Caco-2 (cell line): ENCODE measurements at regions not wholly inside any gene's neighbourhood (a gene's known extent, or its start where the extent isn't known, plus 50 kb on each side); places are given as distances from the start of the nearest gene placed in this dataset.

Experiments used
- BruUV-seq: library from RNA; stranded (reverse); fragments of 400-500 nt; replicated peaks from 2 replicates; lab custom pipeline; 2021; lab: Mats Ljungman, UMichigan
- CTCF ChIA-PET: fragments of 300-600 bp; sonication (Branson Sonifier 250); formaldehyde crosslinking; loops from one replicate; lab custom pipeline; 2022; ENCODE audit warnings: antibody characterized with exemption; lab: Charles Lee
- POLR2A ChIA-PET: fragments of 300-600 bp; sonication (Branson Sonifier 250); formaldehyde crosslinking; loops from one replicate; lab custom pipeline; 2022; ENCODE audit warnings: antibody characterized with exemption; lab: Charles Lee
- DNase-seq, 2 experiments: peaks; one replicate each; pipeline versions ENCODE4 v3.0.0 to v3.0.0-alpha.2; 2020 to 2022
- H3K27me3 ChIP-seq: replicated peaks from 2 replicates; pipeline ENCODE4 v1.6.0; 2011; ENCODE audit warnings: low read length; ENCODE audit not compliant: control insufficient read depth, insufficient read depth
- H3K36me3 ChIP-seq: 2 replicates; pipeline ENCODE4 v1.5.1; 2011; ENCODE audit warnings: low read length; ENCODE audit not compliant: control insufficient read depth, insufficient read depth
- H3K4me1 ChIP-seq: fragments of 250-450 bp; sonication (Bioruptor Pico); 2 replicates; pipeline ENCODE4 v1.5.1; 2020; ENCODE audit warnings: mild to moderate bottlenecking
- H3K4me3 ChIP-seq: 2 replicates; pipeline ENCODE4 v1.5.1; 2011; ENCODE audit warnings: low read depth, mild to moderate bottlenecking, control low read depth, low read length
- H3K9me3 ChIP-seq: fragments of 250-450 bp; sonication (Bioruptor Pico); 2 replicates; pipeline ENCODE4 v1.5.1; 2020; ENCODE audit warnings: mild to moderate bottlenecking, moderate library complexity
- H3K27ac Mint-ChIP-seq: one replicate; pipeline ENCODE4 v1.8.0; 2022; ENCODE audit warnings: mixed read lengths; ENCODE audit not compliant: unreplicated experiment
- H3K27me3 Mint-ChIP-seq: one replicate; pipeline ENCODE4 v1.8.0; 2022; ENCODE audit warnings: mixed read lengths; ENCODE audit not compliant: insufficient read depth, unreplicated experiment
- H3K36me3 Mint-ChIP-seq: one replicate; pipeline ENCODE4 v1.8.0; 2022; ENCODE audit warnings: mild to moderate bottlenecking, mixed read lengths; ENCODE audit not compliant: insufficient read depth, unreplicated experiment
- H3K4me1 Mint-ChIP-seq: one replicate; pipeline ENCODE4 v1.8.0; 2022; ENCODE audit warnings: low read depth, mixed read lengths; ENCODE audit not compliant: unreplicated experiment
- H3K4me3 Mint-ChIP-seq: one replicate; pipeline ENCODE4 v1.8.0; 2022; ENCODE audit warnings: mild to moderate bottlenecking, moderate library complexity, mixed read lengths; ENCODE audit not compliant: unreplicated experiment
- H3K9me3 Mint-ChIP-seq: one replicate; pipeline ENCODE4 v1.8.0; 2022; ENCODE audit warnings: mixed read lengths; ENCODE audit not compliant: unreplicated experiment
- intact Hi-C: fragments of 100-400 bp; cut with micrococcal nuclease; formaldehyde crosslinking; loops from one replicate; pipeline ENCODE4 v1.10.0; 2022; ENCODE audit not compliant: unreplicated experiment
- TF ChIP-seq, protein P1 (sequence below), 2 experiments: fragments of 200-600 bp in 1 of 2; IDR thresholded peaks; 1 replicate in 1 of 2; 2 replicates in 1 of 2; pipeline versions ENCODE4 v1.5.1 to v1.8.0; 2011 to 2022; ENCODE audit warnings: antibody characterized with exemption in 1 of 2, control low read depth in 1 of 2, inconsistent platforms in 1 of 2, low read depth in 1 of 2, low read length in 1 of 2, mild to moderate bottlenecking in 1 of 2, moderate library complexity in 1 of 2; ENCODE audit not compliant: insufficient read depth in 1 of 2, severe bottlenecking in 1 of 2, unreplicated experiment in 1 of 2

DNA sequence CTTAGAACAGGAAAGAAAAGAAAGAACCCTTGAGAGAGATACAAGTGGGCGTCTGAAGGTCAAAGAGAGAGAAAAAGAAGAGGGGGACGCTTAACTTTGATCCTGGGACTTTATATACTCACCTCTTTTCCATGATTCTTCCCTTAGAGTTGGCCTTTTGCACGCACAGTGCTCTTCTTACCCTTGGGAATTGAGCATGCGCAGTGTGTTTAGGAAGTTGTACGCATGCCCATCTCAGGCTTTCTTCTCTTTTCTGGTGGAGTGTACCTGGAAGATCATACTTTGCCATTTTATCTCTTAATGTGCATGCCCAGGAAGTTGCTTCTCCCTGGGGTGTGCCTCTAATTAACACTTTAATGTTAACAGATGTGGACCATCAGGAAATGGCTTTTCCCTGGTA lies 229.6 kb upstream of the ANO3 start:
- no peaks in the 10 kb centered on the region for H3K9me3 Mint-ChIP-seq
- BruUV-seq = no TSS peak
- peaks cover 2% of the 10 kb centered on the region for H3K27me3 Mint-ChIP-seq
- no peaks in the 10 kb centered on the region for H3K4me1 Mint-ChIP-seq
- ChIA-PET POLR2A (no interaction called here), CTCF (no interaction called here)
- intact Hi-C loops = no loop called here
- Histone ChIP-seq H3K36me3 (no peaks in the 10 kb centered on the region), H3K27me3 (no peaks in the 10 kb centered on the region), H3K4me3 (no peak overlapping the region), H3K9me3 (no peaks in the 10 kb centered on the region), H3K4me1 (no peaks in the 10 kb centered on the region)
- DNase-seq = no peak
- H3K27ac Mint-ChIP-seq = no peak overlapping the region
- H3K36me3 Mint-ChIP-seq = no peaks in the 10 kb centered on the region
- TF ChIP-seq, protein P1, sequence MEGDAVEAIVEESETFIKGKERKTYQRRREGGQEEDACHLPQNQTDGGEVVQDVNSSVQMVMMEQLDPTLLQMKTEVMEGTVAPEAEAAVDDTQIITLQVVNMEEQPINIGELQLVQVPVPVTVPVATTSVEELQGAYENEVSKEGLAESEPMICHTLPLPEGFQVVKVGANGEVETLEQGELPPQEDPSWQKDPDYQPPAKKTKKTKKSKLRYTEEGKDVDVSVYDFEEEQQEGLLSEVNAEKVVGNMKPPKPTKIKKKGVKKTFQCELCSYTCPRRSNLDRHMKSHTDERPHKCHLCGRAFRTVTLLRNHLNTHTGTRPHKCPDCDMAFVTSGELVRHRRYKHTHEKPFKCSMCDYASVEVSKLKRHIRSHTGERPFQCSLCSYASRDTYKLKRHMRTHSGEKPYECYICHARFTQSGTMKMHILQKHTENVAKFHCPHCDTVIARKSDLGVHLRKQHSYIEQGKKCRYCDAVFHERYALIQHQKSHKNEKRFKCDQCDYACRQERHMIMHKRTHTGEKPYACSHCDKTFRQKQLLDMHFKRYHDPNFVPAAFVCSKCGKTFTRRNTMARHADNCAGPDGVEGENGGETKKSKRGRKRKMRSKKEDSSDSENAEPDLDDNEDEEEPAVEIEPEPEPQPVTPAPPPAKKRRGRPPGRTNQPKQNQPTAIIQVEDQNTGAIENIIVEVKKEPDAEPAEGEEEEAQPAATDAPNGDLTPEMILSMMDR (IDR thresholded peaks at IDR 0.05; ENCODE audit: insufficient read depth in 1 of 2, low read depth in 1 of 2, low read length in 1 of 2, severe bottlenecking in 1 of 2, unreplicated experiment in 1 of 2) = no peak
- H3K4me3 Mint-ChIP-seq = no peak overlapping the region

DNA sequence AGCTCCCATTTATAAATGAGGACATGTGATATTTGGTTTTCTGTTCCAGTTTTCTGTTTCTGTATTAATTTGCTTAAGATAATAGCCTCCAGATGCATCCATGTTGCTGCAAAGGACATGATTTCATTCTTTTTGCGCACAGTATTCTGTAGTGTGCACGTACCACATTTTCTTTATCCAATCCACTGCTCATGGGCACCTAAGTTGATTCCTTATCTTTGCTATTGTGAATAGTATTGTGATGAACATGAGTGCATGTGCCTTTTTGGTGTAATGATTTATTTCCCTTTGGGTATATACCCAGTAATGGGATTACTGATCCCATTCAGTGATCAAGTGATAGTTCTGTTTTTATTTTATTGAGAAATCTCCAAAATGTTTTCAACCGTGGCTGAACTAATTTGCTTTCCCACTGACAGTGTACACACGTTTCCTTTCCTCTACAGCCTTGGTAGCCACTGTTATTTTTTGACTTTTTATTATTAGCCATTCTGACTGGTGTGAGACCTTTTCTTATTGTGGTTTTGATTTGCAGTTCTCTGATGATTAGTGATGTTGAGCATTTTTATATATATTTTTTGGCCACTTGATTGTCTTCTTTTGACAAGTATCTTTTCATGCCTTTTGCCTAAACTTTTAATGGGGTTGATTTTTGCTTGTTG lies 226.0 kb upstream of the ANO3 start:
- Histone ChIP-seq H3K4me3 (no peak overlapping the region), H3K4me1 (no peaks in the 10 kb centered on the region), H3K9me3 (no peaks in the 10 kb centered on the region), H3K27me3 (no peaks in the 10 kb centered on the region), H3K36me3 (no peaks in the 10 kb centered on the region)
- H3K4me1 Mint-ChIP-seq = no peaks in the 10 kb centered on the region
- H3K27ac Mint-ChIP-seq = no peak overlapping the region
- intact Hi-C loops = no loop called here
- BruUV-seq = no TSS peak
- H3K4me3 Mint-ChIP-seq = no peak overlapping the region
- DNase-seq = no peak
- H3K36me3 Mint-ChIP-seq = no peaks in the 10 kb centered on the region
- peaks cover 2% of the 10 kb centered on the region for H3K27me3 Mint-ChIP-seq
- ChIA-PET POLR2A (no interaction called here), CTCF (no interaction called here)
- no peaks in the 10 kb centered on the region for H3K9me3 Mint-ChIP-seq
- TF ChIP-seq, protein P1 (IDR thresholded peaks at IDR 0.05; ENCODE audit: insufficient read depth in 1 of 2, low read depth in 1 of 2, low read length in 1 of 2, severe bottlenecking in 1 of 2, unreplicated experiment in 1 of 2) = no peak

DNA sequence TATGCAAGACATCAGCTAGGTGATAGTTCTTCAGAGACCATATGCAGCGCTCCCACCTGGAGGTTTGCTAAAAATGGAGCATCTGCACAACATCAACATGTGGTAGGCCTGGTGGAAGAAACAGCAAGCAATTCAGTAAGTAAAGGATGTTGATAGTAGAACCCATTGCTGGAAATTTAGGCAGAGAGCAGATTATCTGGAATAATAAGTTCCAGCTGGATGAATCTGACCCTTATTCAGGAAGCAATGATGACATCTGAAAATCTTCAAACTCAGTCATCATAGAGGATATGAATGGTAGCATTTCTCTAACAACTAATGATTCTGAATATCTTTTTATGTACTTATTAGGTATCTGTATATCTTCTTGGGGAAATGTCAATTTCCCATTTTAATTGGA lies 225.2 kb upstream of the ANO3 start:
- Mint-ChIP-seq H3K4me3 (no peak overlapping the region), H3K27me3 (no peaks in the 10 kb centered on the region), H3K36me3 (no peaks in the 10 kb centered on the region), H3K9me3 (no peaks in the 10 kb centered on the region), H3K4me1 (no peaks in the 10 kb centered on the region), H3K27ac (no peak overlapping the region)
- no peaks in the 10 kb centered on the region for H3K36me3 ChIP-seq
- intact Hi-C loops = no loop called here
- BruUV-seq = no TSS peak
- TF ChIP-seq, protein P1 (IDR thresholded peaks at IDR 0.05; ENCODE audit: insufficient read depth in 1 of 2, low read depth in 1 of 2, low read length in 1 of 2, severe bottlenecking in 1 of 2, unreplicated experiment in 1 of 2) = no peak
- H3K4me3 ChIP-seq = no peak overlapping the region
- H3K4me1 ChIP-seq = no peaks in the 10 kb centered on the region
- ChIA-PET CTCF (no interaction called here), POLR2A (no interaction called here)
- DNase-seq = no peak
- H3K9me3 ChIP-seq = no peaks in the 10 kb centered on the region
- no peaks in the 10 kb centered on the region for H3K27me3 ChIP-seq
